ENCODE measurements at regions not wholly inside any gene's neighbourhood (a gene's known extent, or its start where the extent isn't known, plus 50 kb on each side); places are given as distances from the start of the nearest gene placed in this dataset.

DNA sequence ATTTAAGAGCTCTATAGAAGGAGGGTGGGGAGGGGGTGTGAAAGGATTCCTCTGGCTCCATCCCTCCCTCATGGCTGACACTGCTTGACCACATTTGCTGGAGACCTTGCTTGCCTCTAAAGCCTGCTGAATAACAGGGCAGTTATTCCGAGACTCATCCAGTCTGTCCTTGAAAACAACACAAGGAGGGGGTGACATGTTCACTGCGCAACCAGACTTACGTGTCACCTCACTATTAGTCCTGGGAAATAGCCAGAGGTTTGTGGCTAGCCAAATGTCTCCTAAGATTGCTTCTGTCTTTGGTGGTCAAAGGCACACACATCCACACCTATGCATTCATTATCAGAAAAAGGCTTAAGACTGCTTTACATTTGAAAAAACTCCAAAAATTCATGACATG, 256.2 kb upstream of the SKOR2 start:
- FAIRE-seq, result no peak
- BruUV-seq (replicated peaks), result no TSS peak
- H2AFZ ChIP-seq (ENCODE audit: low read length), result no peak overlapping the region
- DNase-seq (ENCODE audit: low spot score), result no peak
- no peaks in the 10 kb centered on the region for H3K27me3 ChIP-seq (ENCODE audit: control insufficient read depth in 1 of 2, insufficient read depth in 2 of 2, low read length in 2 of 2)
- H3K9me3 ChIP-seq (ENCODE audit: low read length), result no peaks in the 10 kb centered on the region
- POLR2A ChIA-PET, result no interaction called here
- 29% methylated on average over 3 of the region's 3 CpGs for WGBS (ENCODE audit: low lambda C conversion rate)
- in situ Hi-C loops (cut with HindIII; ENCODE audit: extremely low pct_ligation_motif_present, low pct_unique_long_range_greater_than_20kb), result no loop called here
- no peak overlapping the region for H3K27ac ChIP-seq (ENCODE audit: extremely low read length, insufficient read depth, low read length)
- intact Hi-C loops (cut with micrococcal nuclease; ENCODE audit: unreplicated experiment), result no loop called here
- CTCF ChIA-PET (ENCODE audit: low intra/inter-chr PET ratio, low total read pairs), result no interaction called here
- TF ChIP-seq SPEN (CRISPR knock-in tag; IDR thresholded peaks at IDR 0.05; ENCODE audit: low read depth), result no peak
- TF ChIP-seq KLF11 (CRISPR knock-in tag; IDR thresholded peaks at IDR 0.05), result no peak
- TF ChIP-seq HDAC1 (CRISPR knock-in tag; IDR thresholded peaks at IDR 0.05), result no peak
- TF ChIP-seq SALL1 (CRISPR knock-in tag; IDR thresholded peaks at IDR 0.05), result no peak
- TF ChIP-seq ZNF383 (CRISPR knock-in tag; IDR thresholded peaks at IDR 0.05; ENCODE audit: borderline replicate concordance), result no peak
- no peak for TF ChIP-seq PPARG (CRISPR knock-in tag; conservative IDR thresholded peaks at IDR 0.05)
- no peak for TF ChIP-seq IKZF1 (IDR thresholded peaks at IDR 0.05)
- no peak for TF ChIP-seq TOE1 (CRISPR knock-in tag; IDR thresholded peaks at IDR 0.05)
- TF ChIP-seq ZBTB21 (CRISPR knock-in tag; IDR thresholded peaks at IDR 0.05), result no peak
- TF ChIP-seq FOSL1 (CRISPR knock-in tag; IDR thresholded peaks at IDR 0.05; ENCODE audit: borderline replicate concordance), result no peak
- TF ChIP-seq, protein P1, sequence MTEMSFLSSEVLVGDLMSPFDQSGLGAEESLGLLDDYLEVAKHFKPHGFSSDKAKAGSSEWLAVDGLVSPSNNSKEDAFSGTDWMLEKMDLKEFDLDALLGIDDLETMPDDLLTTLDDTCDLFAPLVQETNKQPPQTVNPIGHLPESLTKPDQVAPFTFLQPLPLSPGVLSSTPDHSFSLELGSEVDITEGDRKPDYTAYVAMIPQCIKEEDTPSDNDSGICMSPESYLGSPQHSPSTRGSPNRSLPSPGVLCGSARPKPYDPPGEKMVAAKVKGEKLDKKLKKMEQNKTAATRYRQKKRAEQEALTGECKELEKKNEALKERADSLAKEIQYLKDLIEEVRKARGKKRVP (CRISPR knock-in tag; IDR thresholded peaks at IDR 0.05), result no peak
- no peak for TF ChIP-seq KDM3A (CRISPR knock-in tag; IDR thresholded peaks at IDR 0.05; ENCODE audit: low read depth)
- TF ChIP-seq, protein P2, sequence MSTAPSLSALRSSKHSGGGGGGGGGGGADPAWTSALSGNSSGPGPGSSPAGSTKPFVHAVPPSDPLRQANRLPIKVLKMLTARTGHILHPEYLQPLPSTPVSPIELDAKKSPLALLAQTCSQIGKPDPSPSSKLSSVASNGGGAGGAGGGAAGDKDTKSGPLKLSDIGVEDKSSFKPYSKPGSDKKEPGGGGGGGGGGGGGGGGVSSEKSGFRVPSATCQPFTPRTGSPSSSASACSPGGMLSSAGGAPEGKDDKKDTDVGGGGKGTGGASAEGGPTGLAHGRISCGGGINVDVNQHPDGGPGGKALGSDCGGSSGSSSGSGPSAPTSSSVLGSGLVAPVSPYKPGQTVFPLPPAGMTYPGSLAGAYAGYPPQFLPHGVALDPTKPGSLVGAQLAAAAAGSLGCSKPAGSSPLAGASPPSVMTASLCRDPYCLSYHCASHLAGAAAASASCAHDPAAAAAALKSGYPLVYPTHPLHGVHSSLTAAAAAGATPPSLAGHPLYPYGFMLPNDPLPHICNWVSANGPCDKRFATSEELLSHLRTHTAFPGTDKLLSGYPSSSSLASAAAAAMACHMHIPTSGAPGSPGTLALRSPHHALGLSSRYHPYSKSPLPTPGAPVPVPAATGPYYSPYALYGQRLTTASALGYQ (CRISPR knock-in tag; IDR thresholded peaks at IDR 0.05), result no peak
- no peak for TF ChIP-seq CENPX (CRISPR knock-in tag; IDR thresholded peaks at IDR 0.05)
- TF ChIP-seq ZNF652 (CRISPR knock-in tag; IDR thresholded peaks at IDR 0.05; ENCODE audit: borderline replicate concordance, low read depth), result no peak
- TF ChIP-seq ZNF234 (CRISPR knock-in tag; conservative IDR thresholded peaks at IDR 0.05), result no peak
- TF ChIP-seq ZNF20 (CRISPR knock-in tag; IDR thresholded peaks at IDR 0.05), result no peak
- H3K4me1 ChIP-seq (ENCODE audit: insufficient read depth, low read length), result no peaks in the 10 kb centered on the region
- no peak overlapping the region for H3K4me2 ChIP-seq (ENCODE audit: low read depth, low read length)
- H3K4me3 ChIP-seq (replicated peaks in 1 of 3; ENCODE audit: insufficient read depth in 1 of 3, low read depth in 2 of 3, low read length in 3 of 3), result no peak overlapping the region
- no peaks in the 10 kb centered on the region for H3K79me2 ChIP-seq (ENCODE audit: insufficient read depth, low read length)
- H4K20me1 ChIP-seq (ENCODE audit: insufficient read depth, low read length), result no peaks in the 10 kb centered on the region
- no peak for ATAC-seq
- no peak overlapping the region for H3K9ac ChIP-seq (ENCODE audit: insufficient read depth, low read depth, low read length)
- no peaks in the 10 kb centered on the region for H3K36me3 ChIP-seq (replicated peaks in 1 of 2; ENCODE audit: control insufficient read depth in 1 of 2, insufficient read depth in 2 of 2, low read length in 2 of 2)
